HG03469 (cell line): ENCODE measurements at regions not wholly inside any gene's neighbourhood (a gene's known extent, or its start where the extent isn't known, plus 50 kb on each side); places are given as distances from the start of the nearest gene placed in this dataset.
"Not testable (repeated sequence)": the region's sequence is repeated elsewhere in the genome, so short reads cannot be mapped to it uniquely, and the experiment has no call there.

Experiments used
- ATAC-seq: cut with Tn5 transposase; IDR thresholded peaks from one replicate; pipeline ENCODE4 v1.9.1; 2021; ENCODE audit warnings: mild to moderate bottlenecking, moderate library complexity, moderate number of reproducible peaks; ENCODE audit not compliant: unreplicated experiment

DNA sequence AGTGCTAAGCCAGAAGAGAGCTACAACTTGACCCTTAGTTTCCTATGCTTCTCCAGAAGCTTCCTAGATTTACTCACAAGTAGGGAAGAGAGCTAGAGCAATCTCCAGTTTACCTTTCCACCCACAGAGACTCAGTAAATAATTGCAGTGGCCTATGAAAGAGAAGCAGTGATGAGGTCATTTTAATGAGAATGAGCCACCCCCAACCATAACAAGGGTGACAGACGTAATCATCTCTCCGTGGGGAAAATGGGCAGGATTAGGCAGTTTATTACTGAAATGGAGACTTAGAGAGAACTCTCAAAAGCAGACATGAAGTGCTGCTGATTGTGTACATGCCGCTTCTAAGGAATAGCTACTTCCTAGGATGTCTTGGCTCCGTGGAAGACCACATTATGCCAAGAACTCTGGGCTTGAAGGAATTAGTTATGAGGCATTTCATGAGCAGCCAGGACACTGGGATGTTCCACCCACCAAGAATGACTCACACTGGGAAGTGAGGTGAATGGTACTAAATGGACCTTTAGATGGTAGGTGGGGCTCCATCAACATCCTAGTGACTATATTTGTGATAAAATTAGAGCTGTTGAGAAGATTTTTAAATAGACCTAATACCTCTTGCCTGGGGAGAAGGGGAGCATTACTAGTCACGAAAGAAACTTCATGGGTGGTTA, 160.9 kb downstream of the EDEM1 start:
- ATAC-seq = no peak

DNA sequence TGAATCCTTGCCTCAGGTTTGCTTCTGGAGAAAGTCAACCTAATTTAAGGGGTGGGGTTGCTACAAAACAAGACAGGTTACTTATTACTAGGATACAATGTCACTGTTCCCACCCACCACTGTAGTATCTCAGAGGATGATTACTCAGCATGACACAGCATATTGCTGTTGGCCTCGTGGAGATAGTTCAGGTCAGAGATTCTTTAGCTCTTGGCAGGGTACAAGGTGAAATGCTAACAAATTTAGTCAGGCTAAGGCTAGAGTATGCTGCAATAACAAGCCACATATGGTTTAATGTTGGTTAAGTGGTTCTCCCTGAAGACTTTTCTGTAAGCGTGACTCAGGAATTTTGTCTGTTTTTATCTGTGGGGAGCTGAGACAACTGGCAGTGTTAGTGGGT, 161.8 kb downstream of the EDEM1 start:
- ATAC-seq = no peak

GRCh38 chr3:5357089-5357488, 169.6 kb downstream of the EDEM1 start:
- no peak for ATAC-seq

GRCh38 chr3:5358911-5359310, 171.4 kb downstream of the EDEM1 start:
- no peak for ATAC-seq

GRCh38 chr3:5360453-5360852, 172.9 kb downstream of the EDEM1 start:
- ATAC-seq = no peak

GRCh38 chr3:5366746-5367145, 179.2 kb downstream of the EDEM1 start:
- no peak for ATAC-seq

DNA sequence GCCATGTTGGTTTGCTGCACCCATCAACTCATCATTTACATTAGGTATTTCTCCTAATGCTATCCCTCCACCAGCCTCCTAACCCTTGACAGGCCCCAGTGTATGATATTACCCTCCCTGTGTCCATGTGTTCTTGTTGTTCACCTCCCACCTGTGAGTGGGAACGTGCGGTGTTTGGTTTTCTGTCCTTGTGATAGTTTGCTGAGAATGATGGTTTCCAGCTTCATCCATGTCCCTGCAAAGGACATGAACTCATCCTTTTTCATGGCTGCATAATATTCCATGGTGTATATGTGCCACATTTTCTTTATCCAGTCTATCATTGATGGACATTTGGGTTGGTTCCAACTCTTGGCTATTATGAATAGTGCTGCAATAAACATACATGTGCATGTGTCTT, 184.0 kb downstream of the EDEM1 start:
- ATAC-seq = not testable (repeated sequence)

DNA sequence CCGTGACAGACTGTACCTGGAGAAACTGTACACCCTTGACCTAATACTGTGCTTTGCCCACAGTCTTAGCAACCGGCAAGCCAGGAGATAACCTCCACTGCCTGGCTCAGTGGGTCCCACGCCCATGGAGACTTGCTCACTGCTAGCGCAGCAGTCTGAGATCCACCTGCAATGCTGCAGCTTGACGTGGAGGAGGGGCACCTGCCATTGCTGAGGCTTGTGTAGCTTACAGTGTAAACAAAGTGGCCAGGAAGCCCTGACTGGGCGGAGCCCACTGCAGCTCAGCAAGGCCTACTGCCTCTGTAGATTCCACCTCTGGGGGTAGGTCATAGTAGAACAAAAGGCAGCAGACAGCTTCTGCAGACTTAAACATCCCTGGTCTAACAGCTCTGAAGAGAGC, 189.3 kb downstream of the EDEM1 start:
- ATAC-seq = no peak

GRCh38 chr3:5379266-5379665, 191.8 kb downstream of the EDEM1 start:
- ATAC-seq = not testable (repeated sequence)

- ATAC-seq = not testable (repeated sequence)
Measured at GRCh38 chr3:5383486-5384263, 196.2 kb downstream of the EDEM1 start.

DNA sequence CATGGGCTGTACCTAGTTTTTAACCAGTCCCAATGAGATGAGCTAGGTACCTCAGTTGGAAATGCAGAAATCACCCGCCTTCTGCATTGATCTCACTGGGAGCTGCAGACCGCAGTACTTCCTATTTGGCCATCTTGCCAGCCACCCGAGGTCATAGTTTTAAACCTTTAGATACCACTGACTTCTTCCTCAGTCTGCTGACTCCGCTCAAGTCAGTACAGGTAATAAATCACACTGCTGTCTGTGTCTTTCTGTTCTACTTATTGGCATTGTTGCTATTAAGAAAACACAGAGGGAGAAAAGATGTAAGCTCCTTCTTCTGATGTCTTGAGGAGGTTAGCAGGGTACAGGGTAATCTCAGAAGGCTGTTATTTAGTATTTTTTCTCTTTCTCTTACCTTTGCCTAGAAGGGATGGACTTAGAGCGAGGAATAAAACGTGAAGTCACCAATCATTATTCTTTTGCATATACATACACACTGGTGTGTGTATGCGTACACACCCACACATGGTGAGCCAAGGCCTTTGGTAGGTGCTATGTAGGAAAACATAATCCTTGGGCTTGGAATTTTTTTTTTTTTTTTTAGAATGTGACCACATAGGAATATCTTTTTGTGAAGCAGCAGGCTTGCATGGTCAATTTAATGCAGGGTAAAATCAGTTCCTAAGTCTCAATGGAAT, 197.2 kb downstream of the EDEM1 start:
- no peak for ATAC-seq

GRCh38 chr3:5388091-5388490, 200.6 kb downstream of the EDEM1 start:
- no peak for ATAC-seq

DNA sequence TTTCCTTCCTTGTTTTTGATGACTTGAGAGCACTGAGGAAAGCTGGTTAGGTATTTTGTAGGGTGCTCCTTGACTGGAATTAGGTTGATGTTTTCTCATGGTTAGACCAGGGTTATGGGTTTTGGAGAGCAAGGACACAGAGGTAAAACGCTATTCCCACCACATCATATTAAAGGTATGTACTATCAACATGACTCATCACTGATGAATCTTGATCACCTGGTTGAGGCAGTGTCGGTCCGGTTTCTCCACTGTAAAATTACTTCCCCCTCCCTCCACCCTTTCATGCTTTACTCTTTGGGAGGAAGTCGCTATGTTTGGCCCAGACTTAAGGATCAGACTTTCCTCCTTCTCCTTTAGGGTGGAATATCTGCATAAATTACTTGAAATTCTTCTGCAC, 201.6 kb downstream of the EDEM1 start:
- ATAC-seq = no peak

DNA sequence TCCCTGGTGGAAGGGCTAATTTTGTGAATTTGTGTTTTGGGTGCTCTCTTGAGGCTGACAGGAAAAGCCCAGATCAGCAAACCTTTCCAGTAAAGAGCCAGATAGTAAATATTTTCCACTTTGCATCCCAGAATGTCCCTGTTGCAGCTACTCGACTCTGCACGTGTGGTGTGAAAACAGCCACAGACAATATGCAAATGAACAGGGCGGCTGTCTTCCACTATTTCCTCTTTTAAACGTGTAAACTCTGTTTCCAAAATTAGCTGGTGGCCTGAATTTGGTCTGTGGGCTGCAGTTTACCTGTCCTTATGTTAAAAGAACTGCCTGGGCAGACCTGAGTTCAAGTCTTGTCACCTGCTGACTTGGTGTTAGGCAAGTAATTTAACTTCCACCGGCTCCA, 202.7 kb downstream of the EDEM1 start:
- no peak for ATAC-seq

DNA sequence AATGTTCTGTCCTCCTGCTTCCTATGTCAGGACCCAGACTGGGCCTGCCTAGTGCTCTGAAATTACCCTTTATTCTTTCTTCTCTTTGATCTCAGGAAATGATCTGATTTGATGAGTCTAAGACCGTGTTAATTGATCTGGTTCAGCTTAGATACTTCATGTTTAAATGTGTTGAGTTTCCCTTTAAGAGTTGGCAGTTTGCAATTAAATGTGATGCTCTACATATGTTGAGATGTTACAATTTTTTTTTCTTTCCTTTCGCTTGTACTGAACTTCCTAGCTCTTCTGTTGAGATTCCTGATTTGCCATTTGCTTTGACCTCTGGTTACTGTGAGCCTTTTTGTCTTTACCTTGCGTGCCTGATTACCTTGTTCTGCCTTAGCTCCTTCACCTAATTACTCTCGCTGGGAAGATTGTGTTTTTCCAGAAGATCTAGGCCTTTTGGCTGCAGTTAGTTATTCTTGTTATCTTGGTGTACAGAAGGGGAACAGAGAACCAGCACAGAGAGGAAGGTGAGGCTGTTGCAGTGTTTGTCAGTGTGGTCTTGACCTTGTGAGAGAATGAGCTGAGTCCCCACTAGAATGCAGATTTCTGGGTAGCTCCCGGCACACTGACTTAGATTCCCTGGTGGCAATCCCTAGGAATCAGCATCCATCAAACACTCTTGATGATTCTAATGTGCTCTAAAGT, 203.6 kb downstream of the EDEM1 start:
- no peak for ATAC-seq

GRCh38 chr3:5401002-5401401, 213.5 kb downstream of the EDEM1 start:
- ATAC-seq = no peak

- ATAC-seq = no peak
Measured at GRCh38 chr3:5404718-5405117, 217.2 kb downstream of the EDEM1 start.

GRCh38 chr3:5411786-5412185, 224.3 kb downstream of the EDEM1 start:
- no peak for ATAC-seq

DNA sequence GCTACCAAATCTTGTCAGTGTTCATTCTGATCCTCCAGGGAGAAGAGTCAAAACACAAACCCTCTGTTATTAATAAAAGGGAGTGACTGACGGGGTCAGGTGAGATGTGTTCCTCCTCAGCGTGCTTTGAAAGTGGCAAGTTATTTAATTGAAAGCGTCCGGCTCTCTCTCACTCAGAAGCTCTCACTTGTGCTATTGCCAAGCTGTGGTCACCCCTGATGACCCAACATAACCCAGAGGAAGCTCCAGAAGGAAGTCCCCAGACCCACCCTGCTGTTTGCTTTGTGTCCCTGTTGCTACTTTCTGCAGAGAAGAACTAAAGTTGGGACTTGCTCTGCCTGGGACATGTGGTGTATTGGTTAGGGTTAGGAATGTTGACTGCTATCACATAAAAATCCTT, 235.6 kb downstream of the EDEM1 start:
- ATAC-seq = no peak

DNA sequence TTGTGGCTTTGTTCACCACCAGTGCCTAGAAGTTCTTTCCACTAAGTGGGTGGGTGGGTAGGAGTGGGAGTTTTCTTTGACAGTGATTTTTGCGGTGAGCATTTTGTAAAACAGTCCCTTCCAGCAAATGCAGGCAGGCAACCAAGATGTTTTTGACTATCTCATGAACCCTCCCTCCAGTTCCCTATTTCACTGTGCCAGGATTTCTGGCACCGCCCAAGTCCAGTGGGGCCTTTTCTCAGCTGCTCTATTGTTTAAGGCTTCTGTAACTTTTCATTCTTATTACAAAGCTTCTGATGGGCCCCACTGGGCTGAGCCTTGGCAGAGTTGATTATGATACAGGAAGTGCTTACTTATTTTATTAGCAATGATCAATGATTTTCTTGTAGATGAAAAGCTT, 236.0 kb downstream of the EDEM1 start:
- ATAC-seq = no peak

- no peak for ATAC-seq
Measured at GRCh38 chr3:5425371-5425770, 237.9 kb downstream of the EDEM1 start.
